ENCODE measurements at regions not wholly inside any gene's neighbourhood (a gene's known extent, or its start where the extent isn't known, plus 50 kb on each side); places are given as distances from the start of the nearest gene placed in this dataset.

GRCh38 chr7:130923365-130923764, 189.4 kb upstream of the KLF14 start:
- no peak overlapping the region for H3K27ac ChIP-seq (ENCODE audit: low read depth, low read length)
- H3K36me3 ChIP-seq (ENCODE audit: control insufficient read depth in 1 of 2, insufficient read depth in 2 of 2, low read length in 2 of 2) = no peaks in the 10 kb centered on the region
- no peak overlapping the region for H2AK5ac ChIP-seq (ENCODE audit: low read length)
- H4K91ac ChIP-seq (ENCODE audit: low read depth, low read length) = no peak overlapping the region
- no peak overlapping the region for H4K12ac ChIP-seq (ENCODE audit: low read depth, low read length)
- H3K4me2 ChIP-seq (ENCODE audit: low read length) = no peak overlapping the region
- H3K79me1 ChIP-seq (ENCODE audit: low read length) = peaks cover 3% of the 10 kb centered on the region
- no peak overlapping the region for H3K18ac ChIP-seq (ENCODE audit: low read length)
- peaks cover 6 to 11% of the 10 kb centered on the region in 2 experiments for H3K4me1 ChIP-seq (ENCODE audit: control insufficient read depth in 1 of 2, insufficient read depth in 2 of 2, low read length in 2 of 2)
- peaks cover 2% of the 10 kb centered on the region for H3K9me3 ChIP-seq (ENCODE audit: insufficient read depth, low read depth, low read length)
- H4K8ac ChIP-seq (ENCODE audit: low read depth, low read length) = no peak overlapping the region
- no peak overlapping the region for H2BK120ac ChIP-seq (ENCODE audit: insufficient read depth, low read length, poor library complexity)
- no peak overlapping the region for H3K4me3 ChIP-seq (ENCODE audit: low read depth, low read length)
- H3K79me2 ChIP-seq (ENCODE audit: control insufficient read depth, insufficient read depth, low read length, poor library complexity) = no peaks in the 10 kb centered on the region
- H3K4ac ChIP-seq (ENCODE audit: low read depth, low read length) = no peak overlapping the region
- H2AFZ ChIP-seq (ENCODE audit: insufficient read depth, low read length, poor library complexity) = no peak overlapping the region
- DNase-seq = no peak
- H2BK12ac ChIP-seq (ENCODE audit: low read length) = no peak overlapping the region
- no peak overlapping the region for H3K9ac ChIP-seq (ENCODE audit: low read length)
- no peak overlapping the region for H2BK5ac ChIP-seq (ENCODE audit: low read depth, low read length, poor library complexity)
- WGBS (ENCODE audit: extremely low coverage, insufficient coverage, insufficient read length) = no CpG with 5 or more reads among the region's 4 CpGs
- H3K23ac ChIP-seq (ENCODE audit: low read length) = no peak overlapping the region
- H3K14ac ChIP-seq (ENCODE audit: low read length) = no peak overlapping the region
- no peaks in the 10 kb centered on the region for H3K27me3 ChIP-seq (ENCODE audit: insufficient read depth, low read length)

DNA sequence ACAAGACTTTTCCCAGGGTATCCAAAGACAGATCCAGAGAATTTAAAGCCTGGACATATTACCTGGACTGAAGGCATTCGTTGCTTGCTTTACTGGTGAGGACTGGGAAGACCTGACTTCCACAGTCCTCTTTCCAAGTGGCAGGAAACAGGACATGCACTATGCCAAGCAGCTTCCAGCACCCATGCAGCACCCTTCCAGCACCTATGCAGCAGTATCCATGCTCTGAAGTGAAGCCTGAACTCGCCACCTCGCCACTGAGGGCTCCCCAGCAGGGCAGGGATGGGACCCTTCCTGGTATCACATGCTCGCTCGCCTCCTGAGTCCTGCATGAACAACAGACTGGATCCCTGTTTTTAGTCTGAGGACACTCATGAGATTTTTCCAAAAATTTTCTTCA, 189.9 kb upstream of the KLF14 start:
- H3K27me3 ChIP-seq (ENCODE audit: insufficient read depth, low read length) = no peaks in the 10 kb centered on the region
- no peak overlapping the region for H3K9ac ChIP-seq (ENCODE audit: low read length)
- H3K36me3 ChIP-seq (ENCODE audit: control insufficient read depth in 1 of 2, insufficient read depth in 2 of 2, low read length in 2 of 2) = no peaks in the 10 kb centered on the region
- no peak overlapping the region for H3K4me3 ChIP-seq (ENCODE audit: low read depth, low read length)
- no peak overlapping the region for H4K12ac ChIP-seq (ENCODE audit: low read depth, low read length)
- H3K14ac ChIP-seq (ENCODE audit: low read length) = no peak overlapping the region
- WGBS (ENCODE audit: extremely low coverage, insufficient coverage, insufficient read length) = no CpG with 5 or more reads among the region's 5 CpGs
- no peak overlapping the region for H2BK120ac ChIP-seq (ENCODE audit: insufficient read depth, low read length, poor library complexity)
- no peak overlapping the region for H2AK5ac ChIP-seq (ENCODE audit: low read length)
- H4K8ac ChIP-seq (ENCODE audit: low read depth, low read length) = no peak overlapping the region
- H3K23ac ChIP-seq (ENCODE audit: low read length) = no peak overlapping the region
- no peak overlapping the region for H2AFZ ChIP-seq (ENCODE audit: insufficient read depth, low read length, poor library complexity)
- peaks cover 2% of the 10 kb centered on the region for H3K9me3 ChIP-seq (ENCODE audit: insufficient read depth, low read depth, low read length)
- H3K4me1 ChIP-seq (ENCODE audit: control insufficient read depth in 1 of 2, insufficient read depth in 2 of 2, low read length in 2 of 2) = peaks cover 6 to 11% of the 10 kb centered on the region in 2 experiments
- H3K79me2 ChIP-seq (ENCODE audit: control insufficient read depth, insufficient read depth, low read length, poor library complexity) = no peaks in the 10 kb centered on the region
- no peak overlapping the region for H4K91ac ChIP-seq (ENCODE audit: low read depth, low read length)
- no peak overlapping the region for H2BK12ac ChIP-seq (ENCODE audit: low read length)
- H2BK5ac ChIP-seq (ENCODE audit: low read depth, low read length, poor library complexity) = no peak overlapping the region
- no peak overlapping the region for H3K4me2 ChIP-seq (ENCODE audit: low read length)
- H3K18ac ChIP-seq (ENCODE audit: low read length) = no peak overlapping the region
- H3K27ac ChIP-seq (ENCODE audit: low read depth, low read length) = no peak overlapping the region
- no peak for DNase-seq
- H3K79me1 ChIP-seq (ENCODE audit: low read length) = peaks cover 3% of the 10 kb centered on the region
- no peak overlapping the region for H3K4ac ChIP-seq (ENCODE audit: low read depth, low read length)

DNA sequence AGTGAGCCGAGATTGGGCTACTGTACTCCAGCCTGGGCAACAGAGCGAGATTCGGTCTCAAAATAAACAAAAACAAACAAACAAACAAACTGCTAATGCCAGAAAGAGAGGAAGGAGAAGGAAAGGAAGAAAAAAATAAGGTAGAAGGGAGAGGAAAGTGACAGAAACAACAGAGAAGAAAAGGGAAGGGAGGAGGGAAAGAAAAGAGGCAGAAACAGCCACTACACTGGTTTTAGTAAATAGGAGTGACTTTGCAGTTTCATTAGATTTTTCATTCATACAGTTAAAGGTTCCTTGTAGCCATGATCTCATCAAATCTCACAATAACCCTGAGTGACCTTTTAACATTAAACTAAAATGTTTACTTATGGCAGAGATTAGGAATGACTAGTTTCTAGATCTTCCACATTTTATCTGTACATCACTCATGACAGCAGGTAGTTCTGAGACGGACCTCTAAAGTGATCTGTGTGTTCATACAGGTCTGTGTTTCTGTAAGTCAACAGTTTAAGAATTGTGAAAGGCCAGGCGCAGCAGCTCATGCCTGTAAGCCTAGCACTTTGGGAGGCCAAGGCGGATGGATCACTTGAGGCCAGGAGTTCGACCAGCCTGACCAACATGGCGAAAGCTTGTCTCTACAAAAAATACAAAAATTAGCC, 191.3 kb upstream of the KLF14 start:
- Histone ChIP-seq H3K4ac (ENCODE audit: low read depth, low read length) (no peak overlapping the region), H3K79me1 (ENCODE audit: low read length) (peaks cover 3% of the 10 kb centered on the region), H3K4me1 (ENCODE audit: control insufficient read depth in 1 of 2, insufficient read depth in 2 of 2, low read length in 2 of 2) (peaks cover 6 to 11% of the 10 kb centered on the region in 2 experiments), H3K79me2 (ENCODE audit: control insufficient read depth, insufficient read depth, low read length, poor library complexity) (no peaks in the 10 kb centered on the region), H4K8ac (ENCODE audit: low read depth, low read length) (no peak overlapping the region), H2BK12ac (ENCODE audit: low read length) (no peak overlapping the region), H3K9ac (ENCODE audit: low read length) (no peak overlapping the region), H2AFZ (ENCODE audit: insufficient read depth, low read length, poor library complexity) (no peak overlapping the region), H2BK120ac (ENCODE audit: insufficient read depth, low read length, poor library complexity) (no peak overlapping the region), H3K4me3 (ENCODE audit: low read depth, low read length) (no peak overlapping the region), H3K18ac (ENCODE audit: low read length) (no peak overlapping the region), H4K91ac (ENCODE audit: low read depth, low read length) (no peak overlapping the region), H2BK5ac (ENCODE audit: low read depth, low read length, poor library complexity) (no peak overlapping the region), H3K14ac (ENCODE audit: low read length) (no peak overlapping the region), H4K12ac (ENCODE audit: low read depth, low read length) (no peak overlapping the region), H3K9me3 (ENCODE audit: insufficient read depth, low read depth, low read length) (peaks cover 2% of the 10 kb centered on the region), H2AK5ac (ENCODE audit: low read length) (no peak overlapping the region), H3K27me3 (ENCODE audit: insufficient read depth, low read length) (no peaks in the 10 kb centered on the region), H3K4me2 (ENCODE audit: low read length) (no peak overlapping the region), H3K27ac (ENCODE audit: low read depth, low read length) (no peak overlapping the region), H3K36me3 (ENCODE audit: control insufficient read depth in 1 of 2, insufficient read depth in 2 of 2, low read length in 2 of 2) (no peaks in the 10 kb centered on the region), H3K23ac (ENCODE audit: low read length) (no peak overlapping the region)
- WGBS (ENCODE audit: extremely low coverage, insufficient coverage, insufficient read length) = no CpG with 5 or more reads among the region's 8 CpGs
- DNase-seq = no peak

- H3K27me3 ChIP-seq (ENCODE audit: insufficient read depth, low read length) = no peaks in the 10 kb centered on the region
Measured at GRCh38 chr7:130926001-130926691, 192.1 kb upstream of the KLF14 start.

More at GRCh38 chr7:130926001-130926691, 192.1 kb upstream of the KLF14 start:
- H2BK5ac ChIP-seq (ENCODE audit: low read depth, low read length, poor library complexity) = no peak overlapping the region
- H2AK5ac ChIP-seq (ENCODE audit: low read length) = no peak overlapping the region
- H3K18ac ChIP-seq (ENCODE audit: low read length) = no peak overlapping the region
- H4K8ac ChIP-seq (ENCODE audit: low read depth, low read length) = no peak overlapping the region
- no peak overlapping the region for H3K4me2 ChIP-seq (ENCODE audit: low read length)
- peaks cover 6 to 11% of the 10 kb centered on the region in 2 experiments for H3K4me1 ChIP-seq (ENCODE audit: control insufficient read depth in 1 of 2, insufficient read depth in 2 of 2, low read length in 2 of 2)
- H2AFZ ChIP-seq (ENCODE audit: insufficient read depth, low read length, poor library complexity) = no peak overlapping the region
- H3K14ac ChIP-seq (ENCODE audit: low read length) = no peak overlapping the region
- H3K9me3 ChIP-seq (ENCODE audit: insufficient read depth, low read depth, low read length) = peaks cover 2% of the 10 kb centered on the region
- no peak overlapping the region for H3K4ac ChIP-seq (ENCODE audit: low read depth, low read length)
- H3K36me3 ChIP-seq (ENCODE audit: control insufficient read depth in 1 of 2, insufficient read depth in 2 of 2, low read length in 2 of 2) = no peaks in the 10 kb centered on the region
- no peak for DNase-seq
- no peak overlapping the region for H2BK120ac ChIP-seq (ENCODE audit: insufficient read depth, low read length, poor library complexity)
- H3K79me1 ChIP-seq (ENCODE audit: low read length) = peaks cover 3% of the 10 kb centered on the region
- no CpG with 5 or more reads among the region's 16 CpGs for WGBS (ENCODE audit: extremely low coverage, insufficient coverage, insufficient read length)
- H4K12ac ChIP-seq (ENCODE audit: low read depth, low read length) = no peak overlapping the region
- no peaks in the 10 kb centered on the region for H3K79me2 ChIP-seq (ENCODE audit: control insufficient read depth, insufficient read depth, low read length, poor library complexity)
- no peak overlapping the region for H2BK12ac ChIP-seq (ENCODE audit: low read length)
- no peak overlapping the region for H4K91ac ChIP-seq (ENCODE audit: low read depth, low read length)
- no peak overlapping the region for H3K4me3 ChIP-seq (ENCODE audit: low read depth, low read length)
- no peak overlapping the region for H3K23ac ChIP-seq (ENCODE audit: low read length)
- H3K27ac ChIP-seq (ENCODE audit: low read depth, low read length) = no peak overlapping the region
- no peak overlapping the region for H3K9ac ChIP-seq (ENCODE audit: low read length)

Data from trophoblast cell (in vitro differentiated cells and primary cell).